Keratinocyte (primary cell): ENCODE measurements at regions not wholly inside any gene's neighbourhood (a gene's known extent, or its start where the extent isn't known, plus 50 kb on each side); places are given as distances from the start of the nearest gene placed in this dataset.

Source experiments
- DNase-seq: peaks from one replicate; pipeline ENCODE4 v3.0.0-alpha.2; 2011; ENCODE audit warnings: low read depth, missing footprints, low spot score
- FAIRE-seq: peaks from 2 replicates; lab custom pipeline; 2011; peaks lifted over from hg19 to GRCh38; lab: Jason Lieb, UNC
- H2AFZ ChIP-seq: 2 replicates; pipeline ENCODE4 v1.6.0; 2012; ENCODE audit warnings: low read length, control low read depth, inconsistent platforms; ENCODE audit not compliant: control insufficient read depth
- H3K27ac ChIP-seq: 2 replicates; pipeline ENCODE4 v1.5.1; 2011; ENCODE audit warnings: low read length; ENCODE audit not compliant: control insufficient read depth, insufficient read depth
- H3K27me3 ChIP-seq: 3 replicates; pipeline ENCODE4 v1.6.0; 2011; ENCODE audit warnings: low read length; ENCODE audit not compliant: control insufficient read depth, insufficient read depth; ENCODE audit errors: extremely low read depth
- H3K36me3 ChIP-seq, 2 experiments: 2 replicates in 1 of 2; 3 replicates in 1 of 2; pipeline ENCODE4 v1.5.1; 2011; ENCODE audit warnings: low read length in 2 of 2, mild to moderate bottlenecking in 1 of 2; ENCODE audit not compliant: control insufficient read depth in 2 of 2, insufficient read depth in 2 of 2; ENCODE audit errors: extremely low read depth in 1 of 2
- H3K4me1 ChIP-seq: 3 replicates; pipeline ENCODE4 v1.5.1; 2011; ENCODE audit warnings: low read length; ENCODE audit not compliant: control insufficient read depth, insufficient read depth; ENCODE audit errors: extremely low read depth
- H3K4me2 ChIP-seq: 3 replicates; pipeline ENCODE4 v1.6.0; 2011; ENCODE audit warnings: low read depth, low read length; ENCODE audit not compliant: control insufficient read depth, insufficient read depth; ENCODE audit errors: extremely low read depth
- H3K4me3 ChIP-seq, 3 experiments: fragments of 200-600 bp in 1 of 3; sonication (generic) in 1 of 3; 2 replicates in 2 of 3; 3 replicates in 1 of 3; pipeline ENCODE4 v1.5.1; 2011 to 2016; ENCODE audit warnings: low read length in 3 of 3, mild to moderate bottlenecking in 3 of 3, control low read depth in 2 of 3, inconsistent platforms in 1 of 3, low read depth in 1 of 3, mixed read lengths in 1 of 3, mixed run types in 1 of 3, moderate library complexity in 1 of 3; ENCODE audit not compliant: control insufficient read depth in 2 of 3, insufficient read depth in 2 of 3; ENCODE audit errors: extremely low read depth in 1 of 3
- H3K79me2 ChIP-seq: 2 replicates; pipeline ENCODE4 v1.6.0; 2012; ENCODE audit warnings: low read length; ENCODE audit not compliant: control insufficient read depth, insufficient read depth
- H3K9ac ChIP-seq: 3 replicates; pipeline ENCODE4 v1.6.0; 2011; ENCODE audit warnings: low read length; ENCODE audit not compliant: control insufficient read depth, insufficient read depth; ENCODE audit errors: extremely low read depth
- H3K9me1 ChIP-seq: 3 replicates; pipeline ENCODE4 v1.6.0; 2011; ENCODE audit warnings: low read length; ENCODE audit not compliant: control insufficient read depth, insufficient read depth; ENCODE audit errors: extremely low read depth
- H3K9me3 ChIP-seq: 2 replicates; pipeline ENCODE4 v1.5.1; 2012; ENCODE audit warnings: low read depth, low read length; ENCODE audit not compliant: control insufficient read depth
- H4K20me1 ChIP-seq: 3 replicates; pipeline ENCODE4 v1.6.0; 2011; ENCODE audit warnings: low read length; ENCODE audit not compliant: control insufficient read depth, insufficient read depth; ENCODE audit errors: extremely low read depth
- EZH2 ChIP-seq: IDR thresholded peaks from one replicate; pipeline ENCODE4 v1.6.1; 2012; ENCODE audit warnings: inconsistent platforms, mild to moderate bottlenecking, low read length, moderate library complexity
- dilution Hi-C: fragments of 300-500 bp; cut with MboI; formaldehyde crosslinking; loops from one replicate; pipeline ENCODE4 v1.7.0; 2020; ENCODE audit warnings: low sequenced_read_pairs; ENCODE audit not compliant: extremely low pct_ligation_motif_present
- TF ChIP-seq, protein P1 (sequence below), 3 experiments: IDR thresholded peaks in 1 of 3; conservative IDR thresholded peaks in 1 of 3; optimal IDR thresholded peaks in 1 of 3; 2 replicates in 2 of 3; 3 replicates in 1 of 3; pipeline versions ENCODE3 to v1.5.1; 2011; ENCODE audit warnings: low read length in 3 of 3, mild to moderate bottlenecking in 3 of 3, moderate library complexity in 2 of 3, control low read depth in 1 of 3, inconsistent platforms in 1 of 3; ENCODE audit not compliant: insufficient read depth in 2 of 3; ENCODE audit errors: extremely low read depth in 1 of 3

- dilution Hi-C loops: no loop called here
- Histone ChIP-seq H3K27me3 (no peaks in the 10 kb centered on the region), H3K9me3 (no peaks in the 10 kb centered on the region), H3K4me3 (no peak overlapping the region), H3K9me1 (no peaks in the 10 kb centered on the region), H3K4me2 (no peak overlapping the region), H3K36me3 (no peaks in the 10 kb centered on the region), H3K27ac (no peak overlapping the region), H3K79me2 (no peaks in the 10 kb centered on the region), H3K9ac (no peak overlapping the region), H2AFZ (no peak overlapping the region), H3K4me1 (no peaks in the 10 kb centered on the region), H4K20me1 (no peaks in the 10 kb centered on the region)
- TF ChIP-seq EZH2: no peak
- TF ChIP-seq, protein P1, sequence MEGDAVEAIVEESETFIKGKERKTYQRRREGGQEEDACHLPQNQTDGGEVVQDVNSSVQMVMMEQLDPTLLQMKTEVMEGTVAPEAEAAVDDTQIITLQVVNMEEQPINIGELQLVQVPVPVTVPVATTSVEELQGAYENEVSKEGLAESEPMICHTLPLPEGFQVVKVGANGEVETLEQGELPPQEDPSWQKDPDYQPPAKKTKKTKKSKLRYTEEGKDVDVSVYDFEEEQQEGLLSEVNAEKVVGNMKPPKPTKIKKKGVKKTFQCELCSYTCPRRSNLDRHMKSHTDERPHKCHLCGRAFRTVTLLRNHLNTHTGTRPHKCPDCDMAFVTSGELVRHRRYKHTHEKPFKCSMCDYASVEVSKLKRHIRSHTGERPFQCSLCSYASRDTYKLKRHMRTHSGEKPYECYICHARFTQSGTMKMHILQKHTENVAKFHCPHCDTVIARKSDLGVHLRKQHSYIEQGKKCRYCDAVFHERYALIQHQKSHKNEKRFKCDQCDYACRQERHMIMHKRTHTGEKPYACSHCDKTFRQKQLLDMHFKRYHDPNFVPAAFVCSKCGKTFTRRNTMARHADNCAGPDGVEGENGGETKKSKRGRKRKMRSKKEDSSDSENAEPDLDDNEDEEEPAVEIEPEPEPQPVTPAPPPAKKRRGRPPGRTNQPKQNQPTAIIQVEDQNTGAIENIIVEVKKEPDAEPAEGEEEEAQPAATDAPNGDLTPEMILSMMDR (optimal IDR thresholded peaks at IDR 0.05 in 1 of 3, IDR thresholded peaks at IDR 0.05 in 1 of 3, conservative IDR thresholded peaks at IDR 0.05 in 1 of 3; ENCODE audit: extremely low read depth in 1 of 3, insufficient read depth in 2 of 3, low read length in 3 of 3): no peak
- FAIRE-seq (no peak), DNase-seq (no peak)
Observed at GRCh38 chr2:150674283-150674682, 186.8 kb upstream of the RND3 start.

DNA sequence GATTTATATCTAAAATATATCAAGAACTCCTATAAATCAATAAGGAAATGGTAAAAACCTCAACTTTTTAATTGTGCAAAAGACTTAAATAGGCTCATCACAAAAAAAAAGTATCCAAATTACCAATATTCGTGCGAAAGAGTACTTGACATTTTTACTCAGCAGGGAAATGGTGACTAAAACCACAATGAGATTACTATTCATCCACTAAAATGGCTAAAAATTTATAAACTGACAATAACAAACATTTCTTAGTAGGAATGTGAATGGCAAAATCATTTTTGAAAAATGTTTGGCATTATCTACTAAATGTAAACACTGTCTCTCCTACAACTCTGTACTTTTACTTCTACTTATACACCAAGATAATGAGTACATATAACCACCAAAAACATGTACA is 184.8 kb upstream of the RND3 start:
- dilution Hi-C loops: no loop called here

More for the DNA sequence above, 184.8 kb upstream of the RND3 start:
- FAIRE-seq (no peak), DNase-seq (no peak)
- H3K9me1 ChIP-seq: no peaks in the 10 kb centered on the region
- H3K79me2 ChIP-seq: no peaks in the 10 kb centered on the region
- H3K4me2 ChIP-seq: no peak overlapping the region
- TF ChIP-seq, protein P1 (optimal IDR thresholded peaks at IDR 0.05 in 1 of 3, IDR thresholded peaks at IDR 0.05 in 1 of 3, conservative IDR thresholded peaks at IDR 0.05 in 1 of 3; ENCODE audit: extremely low read depth in 1 of 3, insufficient read depth in 2 of 3, low read length in 3 of 3): no peak
- TF ChIP-seq EZH2: no peak
- no peak overlapping the region for H3K4me3 ChIP-seq
- H3K27me3 ChIP-seq: no peaks in the 10 kb centered on the region
- H3K4me1 ChIP-seq: no peaks in the 10 kb centered on the region
- H3K36me3 ChIP-seq: no peaks in the 10 kb centered on the region
- no peaks in the 10 kb centered on the region for H4K20me1 ChIP-seq
- no peak overlapping the region for H3K27ac ChIP-seq
- H3K9ac ChIP-seq: no peak overlapping the region
- H2AFZ ChIP-seq: no peak overlapping the region
- no peaks in the 10 kb centered on the region for H3K9me3 ChIP-seq
